ENCODE measurements at regions not wholly inside any gene's neighbourhood (a gene's known extent, or its start where the extent isn't known, plus 50 kb on each side); places are given as distances from the start of the nearest gene placed in this dataset.

DNA sequence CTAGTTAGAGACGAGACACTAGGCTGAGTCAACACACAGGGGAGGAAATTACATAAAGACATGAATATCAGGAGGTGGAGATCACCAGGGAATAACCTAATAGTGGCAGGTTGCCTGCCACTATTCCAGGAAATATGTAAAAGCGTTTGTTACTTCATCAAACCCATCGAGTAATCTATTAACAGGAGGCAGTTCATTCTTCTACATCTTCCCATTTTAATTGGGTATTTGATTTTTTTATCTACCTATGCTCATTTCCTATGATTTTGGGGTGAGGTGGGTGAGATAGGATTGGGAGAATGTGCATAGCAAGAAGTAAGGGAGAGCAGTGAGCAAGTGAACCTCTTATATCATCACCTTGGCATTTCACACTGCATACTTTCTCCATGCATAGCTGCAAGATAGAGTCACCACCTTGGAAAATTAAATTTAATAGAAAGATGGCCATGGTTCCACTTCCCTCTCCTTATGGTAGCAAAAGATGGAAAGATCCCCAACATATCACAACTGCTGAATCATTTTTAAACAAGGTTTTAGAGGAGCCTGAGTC is 312.2 kb downstream of the TMEM114 start:
- Histone ChIP-seq H3K4me1 (replicated peaks in 1 of 4; ENCODE audit: control insufficient read depth in 3 of 4, insufficient read depth in 4 of 4, low read length in 3 of 4) (0 out of 7 replicates have a peak, but pooled peaks cover 0 to 3% (median 0%) of the 10 kb centered on the region in 4 experiments), H2BK20ac (ENCODE audit: low read length) (no peak overlapping the region), H2BK5ac (ENCODE audit: low read depth, low read length) (no peak overlapping the region), H3K9ac (replicated peaks in 1 of 4; ENCODE audit: extremely low read depth in 1 of 4, low read depth in 3 of 4, low read length in 3 of 4) (no peak overlapping the region), H3K4ac (replicated peaks; ENCODE audit: insufficient read length, low read depth, low read length) (no peak overlapping the region), H3K56ac (replicated peaks; ENCODE audit: insufficient read length, low read depth, low read length) (no peak overlapping the region), H4K8ac (ENCODE audit: extremely low read depth, insufficient read depth, low read length) (no peak overlapping the region), H4K5ac (ENCODE audit: insufficient read length, low read depth, low read length) (no peak overlapping the region), H3K79me2 (ENCODE audit: control insufficient read depth in 1 of 2, insufficient read depth in 2 of 2, low read length in 2 of 2) (no peaks in the 10 kb centered on the region), H2BK15ac (ENCODE audit: low read length) (no peak overlapping the region), H4K20me1 (replicated peaks in 1 of 2; ENCODE audit: control insufficient read depth in 1 of 2, insufficient read depth in 2 of 2, low read length in 2 of 2) (no peaks in the 10 kb centered on the region), H2BK120ac (replicated peaks; ENCODE audit: low read depth, low read length) (no peak overlapping the region), H3K23me2 (ENCODE audit: low read depth, low read length) (no peaks in the 10 kb centered on the region), H3K14ac (ENCODE audit: insufficient read length) (no peak overlapping the region), H3K27ac (ENCODE audit: low read depth, low read length) (no peak overlapping the region), H2AFZ (ENCODE audit: low read length) (no peak overlapping the region), H3K4me3 (ENCODE audit: extremely low read depth in 1 of 4, insufficient read depth in 2 of 4, low read depth in 3 of 4, low read length in 4 of 4) (no peak overlapping the region), H3K4me2 (ENCODE audit: insufficient read depth in 1 of 2, low read depth in 2 of 2, low read length in 2 of 2) (no peak overlapping the region), H3K18ac (ENCODE audit: extremely low read depth, low read length) (no peak overlapping the region), H2BK12ac (ENCODE audit: low read depth, low read length) (no peak overlapping the region), H4K91ac (replicated peaks; ENCODE audit: insufficient read length, low read length) (no peak overlapping the region), H3K27me3 (replicated peaks in 1 of 4; ENCODE audit: control insufficient read depth in 3 of 4, extremely low read depth in 1 of 4, insufficient read depth in 3 of 4, low read length in 3 of 4) (no peaks in the 10 kb centered on the region), H3K79me1 (ENCODE audit: low read depth, low read length) (no peaks in the 10 kb centered on the region), H3K23ac (ENCODE audit: insufficient read length) (no peak overlapping the region), H3K36me3 (ENCODE audit: control insufficient read depth in 2 of 4, insufficient read depth in 4 of 4, low read length in 3 of 4) (no peaks in the 10 kb centered on the region), H3K9me3 (ENCODE audit: insufficient read depth in 2 of 2, low read depth in 1 of 2, low read length in 1 of 2) (no peaks in the 10 kb centered on the region), H2AK5ac (ENCODE audit: low read depth, low read length) (no peak overlapping the region)
- no peak for FAIRE-seq
- ChIA-PET POLR2A (ENCODE audit: partially characterized antibody) (no interaction called here), CTCF (ENCODE audit: partially characterized antibody) (interaction anchor here (1.4 kb wide), 1 partner anchor 14 kb away, joined by 4 read pairs; no protein-coding TSS in a partner anchor)
- TF ChIP-seq KDM4A (IDR thresholded peaks at IDR 0.05; ENCODE audit: low read depth, low read length, severe bottlenecking): no peak
- 89% methylated on average over 3 of the region's 3 CpGs; no CpG with 5 or more reads in 1 of the 2 experiments for WGBS, 2 experiments (ENCODE audit: extremely low coverage in 1 of 2, insufficient coverage in 1 of 2, insufficient read length in 1 of 2, insufficient replicate concordance in 2 of 2, low coverage in 1 of 2, low lambda C conversion rate in 2 of 2, missing lambda C conversion rate in 1 of 2)
- DNase-seq (ENCODE audit: low read depth in 1 of 2, low spot score in 2 of 2): no peak
